ENCODE measurements at regions not wholly inside any gene's neighbourhood (a gene's known extent, or its start where the extent isn't known, plus 50 kb on each side); places are given as distances from the start of the nearest gene placed in this dataset.

- TF ChIP-seq SIN3A (IDR thresholded peaks at IDR 0.05; ENCODE audit: low read depth) (no peak), ATF3 (IDR thresholded peaks at IDR 0.05) (no peak), ZNF274 (IDR thresholded peaks at IDR 0.05; ENCODE audit: low read depth, low read length) (no peak), EGR1 (IDR thresholded peaks at IDR 0.05; ENCODE audit: low read depth) (no peak), POLR2A (IDR thresholded peaks at IDR 0.05; ENCODE audit: borderline replicate concordance, extremely low read depth, insufficient read depth, insufficient read length) (no peak), EZH2phosphoT487 (IDR thresholded peaks at IDR 0.05; ENCODE audit: borderline replicate concordance) (no peak), CTCF (IDR thresholded peaks at IDR 0.05 in 2 of 3, conservative IDR thresholded peaks at IDR 0.05 in 1 of 3; ENCODE audit: borderline replicate concordance in 1 of 3, insufficient read depth in 1 of 3, low read depth in 2 of 3, low read length in 2 of 3) (no peak), POLR2AphosphoS5 (IDR thresholded peaks at IDR 0.05; ENCODE audit: low read depth, low read length) (no peak), YY1 (IDR thresholded peaks at IDR 0.05; ENCODE audit: extremely low read depth, insufficient replicate concordance, low read depth, low read length) (no peak), EZH2 (IDR thresholded peaks at IDR 0.05) (no peak)
Observed at GRCh38 chr7:142616121-142616643, 133.1 kb upstream of the PRSS1 start.

All from HCT116 (cell line).